SKM-1 (cell line): ENCODE measurements at regions not wholly inside any gene's neighbourhood (a gene's known extent, or its start where the extent isn't known, plus 50 kb on each side); places are given as distances from the start of the nearest gene placed in this dataset.

Experiments used
- DNase-seq: peaks from one replicate; lab custom pipeline; 2025; ENCODE audit not compliant: unreplicated experiment; lab: John Stamatoyannopoulos, UW

- DNase-seq = no peak
Observed at GRCh38 chr9:95760791-95761190, 114.7 kb upstream of the ERCC6L2 start.

- no peak for DNase-seq
Observed at GRCh38 chr9:95757439-95757838, 118.1 kb upstream of the ERCC6L2 start.

- DNase-seq = no peak
Observed at GRCh38 chr9:95756986-95757385, 118.5 kb upstream of the ERCC6L2 start.

GRCh38 chr9:95756101-95756500, 119.4 kb upstream of the ERCC6L2 start:
- no peak for DNase-seq

- no peak for DNase-seq
Observed at GRCh38 chr9:95755421-95755730, 120.1 kb upstream of the ERCC6L2 start.

- DNase-seq = no peak
Observed at GRCh38 chr9:95754533-95755420, 120.7 kb upstream of the ERCC6L2 start.

- DNase-seq = no peak
Observed at GRCh38 chr9:95753762-95754465, 121.6 kb upstream of the ERCC6L2 start.

- no peak for DNase-seq
Observed at GRCh38 chr9:95752129-95752731, 123.3 kb upstream of the ERCC6L2 start.

- DNase-seq = no peak
Observed at GRCh38 chr9:95751520-95751790, 124.0 kb upstream of the ERCC6L2 start.

GRCh38 chr9:95750725-95751519, 124.6 kb upstream of the ERCC6L2 start:
- no peak for DNase-seq

- no peak for DNase-seq
Observed at GRCh38 chr9:95749493-95749892, 126.0 kb upstream of the ERCC6L2 start.

GRCh38 chr9:95746408-95747180, 128.9 kb upstream of the ERCC6L2 start:
- DNase-seq = no peak

GRCh38 chr9:95742821-95743220, 132.7 kb upstream of the ERCC6L2 start:
- DNase-seq = no peak

- DNase-seq = no peak
Observed at GRCh38 chr9:95741631-95742030, 133.9 kb upstream of the ERCC6L2 start.

GRCh38 chr9:95740217-95741004, 135.1 kb upstream of the ERCC6L2 start:
- no peak for DNase-seq

GRCh38 chr9:95738438-95738837, 137.1 kb upstream of the ERCC6L2 start:
- no peak for DNase-seq

- DNase-seq = no peak
Observed at GRCh38 chr9:95736891-95737522, 138.5 kb upstream of the ERCC6L2 start.

- DNase-seq = no peak
Observed at GRCh38 chr9:95736370-95736769, 139.1 kb upstream of the ERCC6L2 start.

GRCh38 chr9:95735701-95736100, 139.8 kb upstream of the ERCC6L2 start:
- DNase-seq = no peak
